GM18867 (cell line): ENCODE measurements at regions not wholly inside any gene's neighbourhood (a gene's known extent, or its start where the extent isn't known, plus 50 kb on each side); places are given as distances from the start of the nearest gene placed in this dataset.
"Not testable (repeated sequence)": the region's sequence is repeated elsewhere in the genome, so short reads cannot be mapped to it uniquely, and the experiment has no call there.

Experiments used
- ATAC-seq: cut with Tn5 transposase; IDR thresholded peaks from one replicate; pipeline ENCODE4 v1.9.1; 2021; ENCODE audit warnings: mild to moderate bottlenecking, moderate library complexity; ENCODE audit not compliant: unreplicated experiment

GRCh38 chr3:75118779-75119178, 504.3 kb upstream of the CNTN3 start:
- no peak for ATAC-seq

GRCh38 chr3:75126556-75126955, 512.1 kb upstream of the CNTN3 start:
- no peak for ATAC-seq

GRCh38 chr3:75129101-75129500, 514.6 kb upstream of the CNTN3 start:
- ATAC-seq: no peak

GRCh38 chr3:75136100-75136897, 521.8 kb upstream of the CNTN3 start:
- no peak for ATAC-seq

- no peak for ATAC-seq
Measured at GRCh38 chr3:75138345-75138744, 523.9 kb upstream of the CNTN3 start.

- peak; percentile 43 for ATAC-seq
Measured at GRCh38 chr3:75140904-75141615, 523.1 kb upstream of the FRG2C start.

- no peak for ATAC-seq
Measured at GRCh38 chr3:75144406-75144805, 519.7 kb upstream of the FRG2C start.

GRCh38 chr3:75171630-75172230, 492.4 kb upstream of the FRG2C start:
- no peak for ATAC-seq

- ATAC-seq: peak; percentile 44
Measured at GRCh38 chr3:75176937-75177336, 487.2 kb upstream of the FRG2C start.

- ATAC-seq: peak; percentile 77
Measured at GRCh38 chr3:75180235-75180944, 483.7 kb upstream of the FRG2C start.

- ATAC-seq: no peak
Measured at GRCh38 chr3:75180945-75181298, 483.2 kb upstream of the FRG2C start.

GRCh38 chr3:75188962-75189361, 475.2 kb upstream of the FRG2C start:
- ATAC-seq: no peak

- ATAC-seq: peak; percentile 81
Measured at GRCh38 chr3:75192146-75192616, 471.9 kb upstream of the FRG2C start.

GRCh38 chr3:75193797-75194196, 470.3 kb upstream of the FRG2C start:
- no peak for ATAC-seq

GRCh38 chr3:75214332-75214731, 449.8 kb upstream of the FRG2C start:
- ATAC-seq: not testable (repeated sequence)

- no peak for ATAC-seq
Measured at GRCh38 chr3:75218577-75218976, 445.6 kb upstream of the FRG2C start.

GRCh38 chr3:75220932-75221331, 443.2 kb upstream of the FRG2C start:
- ATAC-seq: no peak

GRCh38 chr3:75224412-75224811, 439.7 kb upstream of the FRG2C start:
- ATAC-seq: no peak

GRCh38 chr3:75232216-75232615, 431.9 kb upstream of the FRG2C start:
- no peak for ATAC-seq

GRCh38 chr3:75235631-75236030, 428.5 kb upstream of the FRG2C start:
- ATAC-seq: no peak

- no peak for ATAC-seq
Measured at GRCh38 chr3:75237053-75237452, 427.1 kb upstream of the FRG2C start.
